AML-193 (cell line): ENCODE measurements at regions not wholly inside any gene's neighbourhood (a gene's known extent, or its start where the extent isn't known, plus 50 kb on each side); places are given as distances from the start of the nearest gene placed in this dataset.

ENCODE experiments used
- DNase-seq, 2 experiments: peaks; one replicate each; lab custom pipeline; 2025; lab: John Stamatoyannopoulos, UW

- DNase-seq = no peak
Measured at GRCh38 chr15:69628256-69629093, 175.9 kb downstream of the RPLP1 start.

GRCh38 chr15:69629631-69630161, 177.1 kb downstream of the RPLP1 start:
- no peak for DNase-seq

- no peak for DNase-seq
Measured at GRCh38 chr15:69631005-69631404, 178.4 kb downstream of the RPLP1 start.

- no peak for DNase-seq
Measured at GRCh38 chr15:69631978-69632377, 179.4 kb downstream of the RPLP1 start.

GRCh38 chr15:69634860-69635259, 182.2 kb downstream of the RPLP1 start:
- DNase-seq = no peak

- DNase-seq = no peak
Measured at GRCh38 chr15:69636169-69636915, 183.7 kb downstream of the RPLP1 start.

GRCh38 chr15:69637818-69638217, 185.2 kb downstream of the RPLP1 start:
- no peak for DNase-seq

GRCh38 chr15:69643476-69643875, 190.9 kb downstream of the RPLP1 start:
- DNase-seq = no peak

GRCh38 chr15:69643971-69644370, 191.4 kb downstream of the RPLP1 start:
- DNase-seq = no peak

GRCh38 chr15:69644876-69645275, 192.3 kb downstream of the RPLP1 start:
- DNase-seq = no peak

- DNase-seq = no peak
Measured at GRCh38 chr15:69647142-69647513, 194.5 kb downstream of the RPLP1 start.

- no peak for DNase-seq
Measured at GRCh38 chr15:69648212-69648611, 195.6 kb downstream of the RPLP1 start.

- no peak for DNase-seq
Measured at GRCh38 chr15:69648775-69649735, 196.4 kb downstream of the RPLP1 start.

- DNase-seq = no peak
Measured at GRCh38 chr15:69652293-69652692, 199.7 kb downstream of the RPLP1 start.

GRCh38 chr15:69652751-69653305, 200.2 kb downstream of the RPLP1 start:
- DNase-seq = no peak

- no peak for DNase-seq
Measured at GRCh38 chr15:69653306-69653705, 200.7 kb downstream of the RPLP1 start.

GRCh38 chr15:69653846-69654245, 201.2 kb downstream of the RPLP1 start:
- DNase-seq = no peak

GRCh38 chr15:69656271-69657030, 203.8 kb downstream of the RPLP1 start:
- DNase-seq = no peak

- no peak for DNase-seq
Measured at GRCh38 chr15:69657626-69658025, 205.0 kb downstream of the RPLP1 start.

GRCh38 chr15:69658411-69658945, 205.9 kb downstream of the RPLP1 start:
- DNase-seq = no peak
